WTC11 (cell line): ENCODE measurements at regions not wholly inside any gene's neighbourhood (a gene's known extent, or its start where the extent isn't known, plus 50 kb on each side); places are given as distances from the start of the nearest gene placed in this dataset.

ENCODE experiments used
- ATAC-seq: fragments of 200-7000 bp; cut with Tn5 transposase; 2 replicates; pipeline ENCODE4 v1.10.0; 2021; ENCODE audit warnings: mild to moderate bottlenecking, moderate library complexity
- CTCF ChIA-PET: fragments of 300-600 bp; sonication (Branson Sonifier 250); formaldehyde crosslinking; loops from one replicate; lab custom pipeline; 2021; ENCODE audit warnings: antibody characterized with exemption; lab: Charles Lee
- POLR2A ChIA-PET: fragments of 350-600 bp; sonication (Branson Sonifier 250); formaldehyde crosslinking; loops from one replicate; lab custom pipeline; 2021; ENCODE audit warnings: antibody characterized with exemption; lab: Charles Lee
- DNase-seq: peaks from one replicate; pipeline ENCODE4 v3.0.0; 2021; ENCODE audit warnings: low spot score
- H3K27ac Mint-ChIP-seq: 2 replicates; pipeline ENCODE4 v1.8.0; 2021; ENCODE audit warnings: mixed read lengths
- H3K27me3 Mint-ChIP-seq: 2 replicates; pipeline ENCODE4 v1.8.0; 2021; ENCODE audit warnings: low read depth, mild to moderate bottlenecking, moderate library complexity, mixed read lengths
- H3K36me3 Mint-ChIP-seq: 2 replicates; pipeline ENCODE4 v1.8.0; 2021; ENCODE audit warnings: mixed read lengths
- H3K4me1 Mint-ChIP-seq: 2 replicates; pipeline ENCODE4 v1.8.0; 2022; ENCODE audit warnings: mixed read lengths
- H3K4me3 Mint-ChIP-seq: 2 replicates; pipeline ENCODE4 v1.8.0; 2021; ENCODE audit warnings: mild to moderate bottlenecking, moderate library complexity, mixed read lengths
- H3K9me3 Mint-ChIP-seq: 2 replicates; pipeline ENCODE4 v1.8.0; 2021; ENCODE audit warnings: mixed read lengths
- CDX4 ChIP-seq: fragments of 250-450 bp; sonication (Bioruptor Pico); IDR thresholded peaks from 2 replicates; pipeline ENCODE4 v1.9.0; 2021; ENCODE audit warnings: moderate library complexity, mild to moderate bottlenecking, inconsistent platforms, borderline replicate concordance
- CREM ChIP-seq: sonication (generic); formaldehyde crosslinking; IDR thresholded peaks from 2 replicates; pipeline ENCODE4 v1.8.1; 2022; ENCODE audit warnings: mild to moderate bottlenecking, missing genetic modification reagents, moderate library complexity
- E2F1 ChIP-seq: sonication (generic); formaldehyde crosslinking; IDR thresholded peaks from 2 replicates; pipeline ENCODE4 v1.8.0; 2022; ENCODE audit warnings: mild to moderate bottlenecking, missing genetic modification reagents
- ELF4 ChIP-seq: sonication (generic); formaldehyde crosslinking; IDR thresholded peaks from 2 replicates; pipeline ENCODE4 v1.8.1; 2022; ENCODE audit warnings: low read depth, mild to moderate bottlenecking, moderate library complexity, missing genetic modification reagents
- EMX1 ChIP-seq: fragments of 250-450 bp; sonication (Bioruptor Pico); IDR thresholded peaks from 2 replicates; pipeline ENCODE4 v1.8.0; 2021; ENCODE audit warnings: mild to moderate bottlenecking
- ETV6 ChIP-seq: sonication (generic); formaldehyde crosslinking; IDR thresholded peaks from 2 replicates; pipeline ENCODE4 v1.8.1; 2022; ENCODE audit warnings: mild to moderate bottlenecking, missing genetic modification reagents
- GRHL2 ChIP-seq: fragments of 250-450 bp; sonication (Bioruptor Pico); IDR thresholded peaks from 2 replicates; pipeline ENCODE4 v1.8.0; 2022; ENCODE audit warnings: mild to moderate bottlenecking, moderate library complexity; ENCODE audit not compliant: insufficient replicate concordance, severe bottlenecking
- GTF2I ChIP-seq: fragments of 250-450 bp; sonication (Bioruptor Pico); conservative IDR thresholded peaks from 2 replicates; pipeline ENCODE4 v1.4.0; 2021; ENCODE audit warnings: mild to moderate bottlenecking
- IRF1 ChIP-seq: sonication (generic); formaldehyde crosslinking; IDR thresholded peaks from 2 replicates; pipeline ENCODE4 v1.8.0; 2023; ENCODE audit warnings: missing genetic modification reagents
- MLX ChIP-seq: sonication (generic); formaldehyde crosslinking; IDR thresholded peaks from 2 replicates; pipeline ENCODE4 v1.8.1; 2023; ENCODE audit warnings: mild to moderate bottlenecking, missing genetic modification reagents, moderate library complexity
- MXD4 ChIP-seq: fragments of 250-450 bp; sonication (Bioruptor Pico); IDR thresholded peaks from 2 replicates; pipeline ENCODE4 v1.8.0; 2021; ENCODE audit warnings: mild to moderate bottlenecking, moderate library complexity, borderline replicate concordance
- NFYB ChIP-seq: sonication (generic); formaldehyde crosslinking; conservative IDR thresholded peaks from 2 replicates; pipeline ENCODE4 v1.8.0; 2022; ENCODE audit warnings: low read depth, missing genetic modification reagents
- NR3C1 ChIP-seq: sonication (generic); formaldehyde crosslinking; conservative IDR thresholded peaks from 2 replicates; pipeline ENCODE4 v1.8.1; 2023; ENCODE audit warnings: low read depth, mild to moderate bottlenecking, missing genetic modification reagents
- TCF7 ChIP-seq: sonication (generic); formaldehyde crosslinking; IDR thresholded peaks from 2 replicates; pipeline ENCODE4 v1.8.0; 2022; ENCODE audit warnings: mild to moderate bottlenecking, low read depth, missing genetic modification reagents, moderate library complexity
- TEAD4 ChIP-seq: sonication (generic); formaldehyde crosslinking; IDR thresholded peaks from 2 replicates; pipeline ENCODE4 v1.8.0; 2022; ENCODE audit warnings: mild to moderate bottlenecking, missing genetic modification reagents
- ZMAT4 ChIP-seq: fragments of 250-450 bp; sonication (Bioruptor Pico); IDR thresholded peaks from 2 replicates; pipeline ENCODE4 v1.9.0; 2021; ENCODE audit warnings: mild to moderate bottlenecking
- ZNF263 ChIP-seq: sonication (generic); formaldehyde crosslinking; IDR thresholded peaks from 2 replicates; pipeline ENCODE4 v1.8.1; 2022; ENCODE audit warnings: low read depth, mild to moderate bottlenecking, moderate library complexity, missing genetic modification reagents
- ZNF281 ChIP-seq: sonication (generic); formaldehyde crosslinking; IDR thresholded peaks from 2 replicates; pipeline ENCODE4 v1.8.0; 2023; ENCODE audit warnings: mild to moderate bottlenecking, missing genetic modification reagents
- ZNF396 ChIP-seq: fragments of 250-450 bp; sonication (Bioruptor Pico); IDR thresholded peaks from 2 replicates; pipeline ENCODE4 v1.8.0; 2021; ENCODE audit warnings: mild to moderate bottlenecking, moderate library complexity, borderline replicate concordance
- ZNF532 ChIP-seq: fragments of 250-450 bp; sonication (Bioruptor Pico); IDR thresholded peaks from 2 replicates; pipeline ENCODE4 v1.9.0; 2021; ENCODE audit warnings: mild to moderate bottlenecking, borderline replicate concordance

GRCh38 chr4:29710519-29710918 lies 1009.6 kb upstream of the PCDH7 start:
- peaks cover 21% of the 10 kb centered on the region for H3K36me3 Mint-ChIP-seq
- CTCF ChIA-PET, result no interaction called here

GRCh38 chr4:29711226-29711625 lies 1008.9 kb upstream of the PCDH7 start:
- Mint-ChIP-seq H3K27ac (no peak overlapping the region), H3K36me3 (peaks cover 14% of the 10 kb centered on the region), H3K9me3 (peaks cover 18% of the 10 kb centered on the region), H3K27me3 (no peaks in the 10 kb centered on the region), H3K4me3 (no peak overlapping the region), H3K4me1 (no peaks in the 10 kb centered on the region)
- ChIA-PET POLR2A (no interaction called here), CTCF (no interaction called here)
- ATAC-seq (no peak), DNase-seq (no peak)
- no peak for TF ChIP-seq TCF7 (CRISPR knock-in tag)
- no peak for TF ChIP-seq GTF2I (CRISPR knock-in tag)
- TF ChIP-seq ZNF263 (CRISPR knock-in tag), result no peak
- TF ChIP-seq IRF1 (CRISPR knock-in tag), result no peak
- TF ChIP-seq CDX4 (CRISPR knock-in tag), result no peak
- TF ChIP-seq EMX1 (CRISPR knock-in tag), result no peak
- no peak for TF ChIP-seq CREM (CRISPR knock-in tag)
- TF ChIP-seq TEAD4 (CRISPR knock-in tag), result no peak
- no peak for TF ChIP-seq ETV6 (CRISPR knock-in tag)

More at GRCh38 chr4:29710519-29710918, 1009.6 kb upstream of the PCDH7 start:
- POLR2A ChIA-PET, result no interaction called here
- no peak for TF ChIP-seq ZMAT4 (CRISPR knock-in tag)
- no peak for TF ChIP-seq NR3C1 (CRISPR knock-in tag)
- no peak for TF ChIP-seq MLX (CRISPR knock-in tag)
- no peak for TF ChIP-seq E2F1
- TF ChIP-seq NFYB (CRISPR knock-in tag), result no peak
- peaks cover 25% of the 10 kb centered on the region for H3K9me3 Mint-ChIP-seq
- no peak overlapping the region for H3K4me3 Mint-ChIP-seq
- H3K27ac Mint-ChIP-seq, result no peak overlapping the region
- H3K4me1 Mint-ChIP-seq, result no peaks in the 10 kb centered on the region
- no peaks in the 10 kb centered on the region for H3K27me3 Mint-ChIP-seq
- no peak for DNase-seq
- no peak for ATAC-seq

GRCh38 chr4:29717287-29718057 lies 1002.7 kb upstream of the PCDH7 start:
- Mint-ChIP-seq H3K9me3 (no peaks in the 10 kb centered on the region), H3K27ac (no peak overlapping the region), H3K27me3 (no peaks in the 10 kb centered on the region), H3K4me3 (no peak overlapping the region), H3K36me3 (no peaks in the 10 kb centered on the region), H3K4me1 (no peaks in the 10 kb centered on the region)
- ChIA-PET CTCF (interaction anchor here (0.7 kb wide), 1 partner anchor 713 kb away, joined by 3 read pairs; no protein-coding TSS in a partner anchor), POLR2A (no interaction called here)
- ATAC-seq, result no peak
- DNase-seq, result no peak
- TF ChIP-seq MLX (CRISPR knock-in tag), result no peak
- no peak for TF ChIP-seq ELF4
- TF ChIP-seq ZNF281, result no peak
- TF ChIP-seq ZNF532 (CRISPR knock-in tag), result no peak
- no peak for TF ChIP-seq MXD4 (CRISPR knock-in tag)
- no peak for TF ChIP-seq ZNF396 (CRISPR knock-in tag)
- TF ChIP-seq GRHL2 (CRISPR knock-in tag), result no peak
